Memory B cell (primary cell): ENCODE measurements at regions not wholly inside any gene's neighbourhood (a gene's known extent, or its start where the extent isn't known, plus 50 kb on each side); places are given as distances from the start of the nearest gene placed in this dataset.

ENCODE experiments used
- ATAC-seq: fragments of 150-1000 bp; cut with Tn5 transposase; 2 replicates; pipeline ENCODE4 v1.10.0; 2021; ENCODE audit warnings: low read depth, mild to moderate bottlenecking, moderate library complexity
- DNase-seq, 2 donors: peaks; one replicate each; pipeline ENCODE4 v3.0.0; 2022; ENCODE audit warnings: low spot score in 2 of 2
- H3K27ac Mint-ChIP-seq: one replicate; pipeline ENCODE4 v1.8.0; 2022; ENCODE audit warnings: mild to moderate bottlenecking, moderate library complexity, mixed read lengths
- H3K27me3 Mint-ChIP-seq: one replicate; pipeline ENCODE4 v1.8.0; 2022; ENCODE audit warnings: mixed read lengths
- H3K36me3 Mint-ChIP-seq: one replicate; pipeline ENCODE4 v1.8.0; 2022; ENCODE audit warnings: mild to moderate bottlenecking, mixed read lengths
- H3K4me1 Mint-ChIP-seq: one replicate; pipeline ENCODE4 v1.8.0; 2022; ENCODE audit warnings: mixed read lengths
- H3K4me3 Mint-ChIP-seq: one replicate; pipeline ENCODE4 v1.8.0; 2022; ENCODE audit warnings: mild to moderate bottlenecking, moderate library complexity, mixed read lengths
- H3K9me3 Mint-ChIP-seq: one replicate; pipeline ENCODE4 v1.8.0; 2022; ENCODE audit warnings: mixed read lengths

- H3K27ac Mint-ChIP-seq = no peak overlapping the region
- no peak for DNase-seq
- no peaks in the 10 kb centered on the region for H3K36me3 Mint-ChIP-seq
- no peak for ATAC-seq
- H3K27me3 Mint-ChIP-seq = no peaks in the 10 kb centered on the region
- no peak overlapping the region for H3K4me3 Mint-ChIP-seq
- H3K4me1 Mint-ChIP-seq = no peaks in the 10 kb centered on the region
- no peaks in the 10 kb centered on the region for H3K9me3 Mint-ChIP-seq
Measured at GRCh38 chr5:125766706-125767105, 656.5 kb upstream of the GRAMD2B start.

DNA sequence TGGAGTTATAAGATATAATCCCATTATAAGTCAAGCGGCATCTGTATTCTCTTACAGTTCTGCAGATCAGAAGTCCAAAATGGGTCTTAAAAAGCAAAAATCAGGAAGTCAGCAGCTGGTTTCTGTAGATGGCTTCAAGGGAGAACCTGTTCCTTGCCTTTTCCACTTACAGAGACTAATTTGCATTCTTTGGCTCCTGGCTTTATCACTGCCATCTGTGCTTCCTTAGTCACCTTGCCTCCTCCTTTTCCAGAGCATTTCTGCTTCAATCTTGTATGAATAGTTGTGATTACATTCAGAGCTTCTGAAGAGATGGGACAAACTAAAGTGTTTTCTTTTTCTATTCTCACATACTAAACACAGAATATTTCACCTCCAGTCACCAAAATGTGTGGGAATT, 647.3 kb upstream of the GRAMD2B start:
- Mint-ChIP-seq H3K36me3 (no peaks in the 10 kb centered on the region), H3K27me3 (peaks cover 2% of the 10 kb centered on the region)

DNA sequence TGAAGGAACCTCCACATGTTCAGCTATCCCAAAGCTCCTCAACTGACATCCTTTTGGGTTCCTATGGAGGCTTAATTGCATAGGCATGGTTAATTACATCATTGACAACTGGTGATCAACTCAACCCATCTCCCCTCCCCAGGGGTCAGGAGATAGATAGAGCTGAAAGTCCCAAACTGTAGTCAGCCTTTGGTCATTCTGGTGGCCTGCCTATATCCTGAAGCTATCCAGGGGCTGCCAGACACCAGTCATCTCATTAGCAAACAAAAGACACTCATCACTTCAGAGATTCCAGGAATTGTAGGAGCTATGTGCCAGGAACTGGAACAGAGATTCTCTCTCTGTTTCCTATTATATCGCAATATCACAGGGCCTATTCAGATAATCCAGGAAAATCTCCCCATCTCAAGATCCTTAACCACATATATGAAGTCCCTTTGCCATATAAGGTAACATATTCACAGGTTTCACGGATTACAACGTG, 646.5 kb upstream of the GRAMD2B start:
- no peak overlapping the region for H3K4me3 Mint-ChIP-seq

More for the DNA sequence above, 647.3 kb upstream of the GRAMD2B start:
- DNase-seq = no peak
- Mint-ChIP-seq H3K27ac (no peak overlapping the region), H3K4me1 (no peaks in the 10 kb centered on the region), H3K4me3 (no peak overlapping the region), H3K9me3 (no peaks in the 10 kb centered on the region)
- no peak for ATAC-seq

GRCh38 chr5:125778791-125779190, 644.4 kb upstream of the GRAMD2B start:
- H3K9me3 Mint-ChIP-seq = no peaks in the 10 kb centered on the region
- ATAC-seq = no peak
- DNase-seq = no peak
- no peaks in the 10 kb centered on the region for H3K4me1 Mint-ChIP-seq
- no peak overlapping the region for H3K4me3 Mint-ChIP-seq
- no peaks in the 10 kb centered on the region for H3K27me3 Mint-ChIP-seq
- H3K27ac Mint-ChIP-seq = no peak overlapping the region
- H3K36me3 Mint-ChIP-seq = no peaks in the 10 kb centered on the region

More for the DNA sequence above, 646.5 kb upstream of the GRAMD2B start:
- H3K4me1 Mint-ChIP-seq = no peaks in the 10 kb centered on the region
- peaks cover 2% of the 10 kb centered on the region for H3K27me3 Mint-ChIP-seq
- DNase-seq (no peak), ATAC-seq (no peak)
- H3K27ac Mint-ChIP-seq = no peak overlapping the region
- H3K9me3 Mint-ChIP-seq = no peaks in the 10 kb centered on the region
- H3K36me3 Mint-ChIP-seq = no peaks in the 10 kb centered on the region

DNA sequence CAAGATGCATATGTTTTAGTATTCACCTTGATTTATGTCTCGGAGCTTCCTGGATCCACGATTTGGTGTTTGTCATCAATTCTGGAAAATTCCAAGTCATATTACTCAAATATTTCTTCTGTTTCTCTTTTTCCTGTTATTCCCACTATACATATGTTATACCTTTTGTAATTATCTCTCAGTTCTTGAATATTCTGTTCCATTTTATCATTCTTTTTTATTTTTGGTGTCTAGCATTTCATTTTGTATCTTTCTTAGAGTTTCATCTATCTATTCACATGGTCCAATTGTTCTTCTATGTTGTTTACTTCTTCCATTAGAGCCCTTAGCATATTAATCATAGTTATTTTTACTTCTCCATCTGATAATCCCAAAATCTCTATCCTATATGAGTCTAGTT, 637.8 kb upstream of the GRAMD2B start:
- no peak for ATAC-seq
- Mint-ChIP-seq H3K4me3 (no peak overlapping the region), H3K36me3 (no peaks in the 10 kb centered on the region), H3K9me3 (no peaks in the 10 kb centered on the region), H3K27me3 (no peaks in the 10 kb centered on the region), H3K4me1 (no peaks in the 10 kb centered on the region), H3K27ac (no peak overlapping the region)
- DNase-seq = no peak

DNA sequence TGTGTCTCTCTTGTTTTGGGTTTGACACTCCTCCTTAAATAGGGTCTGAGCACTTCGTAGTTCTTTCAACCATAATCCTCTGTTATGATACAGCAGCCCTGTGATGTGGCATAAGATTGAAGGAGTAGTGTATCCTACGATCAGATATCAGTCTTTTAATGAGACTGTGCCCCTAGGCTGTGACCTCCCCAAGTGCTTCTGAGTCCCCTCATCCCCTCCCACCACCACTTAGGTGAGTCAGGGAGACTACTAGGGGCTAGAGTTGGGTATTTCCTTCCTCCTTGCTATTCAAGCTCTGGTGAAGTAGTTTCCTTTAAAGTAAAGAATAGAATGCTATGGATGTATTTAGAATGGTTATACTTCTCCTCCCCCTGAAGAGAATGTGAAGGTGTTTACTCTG, 637.2 kb upstream of the GRAMD2B start:
- no peak overlapping the region for H3K27ac Mint-ChIP-seq

DNA sequence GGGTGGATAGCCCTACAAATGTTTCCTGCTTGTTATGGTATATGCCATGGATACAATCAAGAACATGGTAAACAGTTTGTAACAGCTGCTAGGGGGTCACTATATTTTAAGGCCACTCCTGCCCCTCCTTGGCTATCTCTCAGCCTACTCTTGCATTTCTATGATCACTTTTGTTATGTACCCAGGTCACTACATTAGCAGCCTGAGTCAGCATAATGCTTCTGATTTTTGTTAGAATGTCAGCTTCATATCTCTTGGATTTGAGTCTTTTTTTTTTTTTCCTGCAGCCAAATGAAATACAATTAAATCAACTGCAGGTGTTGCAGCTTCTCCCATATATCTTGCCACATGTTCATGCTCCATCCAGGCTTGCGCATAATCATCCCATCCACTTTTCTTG, 629.7 kb upstream of the GRAMD2B start:
- no peak overlapping the region for H3K4me3 Mint-ChIP-seq
- ATAC-seq = no peak
- H3K27ac Mint-ChIP-seq = no peak overlapping the region
- H3K9me3 Mint-ChIP-seq = peaks cover 1% of the 10 kb centered on the region
- H3K36me3 Mint-ChIP-seq = no peaks in the 10 kb centered on the region
- H3K27me3 Mint-ChIP-seq = no peaks in the 10 kb centered on the region
- DNase-seq = no peak
- no peaks in the 10 kb centered on the region for H3K4me1 Mint-ChIP-seq

More for the DNA sequence above, 637.2 kb upstream of the GRAMD2B start:
- ATAC-seq (no peak), DNase-seq (no peak)
- H3K4me3 Mint-ChIP-seq = no peak overlapping the region
- no peaks in the 10 kb centered on the region for H3K9me3 Mint-ChIP-seq
- no peaks in the 10 kb centered on the region for H3K36me3 Mint-ChIP-seq
- no peaks in the 10 kb centered on the region for H3K4me1 Mint-ChIP-seq
- no peaks in the 10 kb centered on the region for H3K27me3 Mint-ChIP-seq

DNA sequence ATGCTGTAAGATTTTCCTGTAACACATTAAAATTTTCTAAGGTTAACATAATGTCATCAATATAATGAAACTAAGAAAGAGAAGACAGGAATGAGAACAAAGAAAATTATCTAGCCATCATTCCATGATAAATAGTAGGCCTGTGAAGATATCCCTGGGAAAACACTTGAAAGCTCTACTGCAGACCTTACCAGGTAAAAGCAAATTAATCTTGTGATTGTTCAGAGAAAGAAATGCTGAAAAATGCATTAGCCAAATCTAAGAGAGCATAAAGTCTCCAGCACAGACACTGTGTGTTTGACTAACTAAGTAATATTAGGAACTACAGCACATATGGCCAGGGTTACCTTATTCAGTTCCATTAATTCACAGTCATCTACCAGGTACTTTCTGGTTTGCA, 628.3 kb upstream of the GRAMD2B start:
- peaks cover 1% of the 10 kb centered on the region for H3K27me3 Mint-ChIP-seq
- H3K4me3 Mint-ChIP-seq = no peak overlapping the region
- ATAC-seq = no peak
- H3K9me3 Mint-ChIP-seq = peaks cover 1% of the 10 kb centered on the region
- H3K27ac Mint-ChIP-seq = no peak overlapping the region
- no peaks in the 10 kb centered on the region for H3K4me1 Mint-ChIP-seq
- no peaks in the 10 kb centered on the region for H3K36me3 Mint-ChIP-seq
- DNase-seq = no peak

DNA sequence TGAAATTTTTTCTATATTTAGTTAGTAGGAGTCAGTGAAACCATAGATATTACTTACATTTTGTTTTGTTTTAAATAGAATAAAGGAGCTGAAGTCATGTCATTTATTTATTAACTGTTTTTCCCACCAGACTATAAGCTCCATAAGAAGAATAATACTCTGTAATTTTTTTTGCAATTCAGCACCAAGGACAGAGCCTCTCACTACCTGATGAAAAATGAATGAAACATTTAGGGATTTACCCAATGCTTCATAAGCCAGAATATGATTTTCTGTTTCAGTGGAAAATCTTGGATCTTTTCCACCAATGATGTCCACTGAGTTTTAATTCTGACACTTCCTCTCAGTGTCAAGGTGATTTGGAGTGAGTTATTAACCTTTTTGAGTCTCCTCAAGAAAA, 624.9 kb upstream of the GRAMD2B start:
- peak in 1 of 2 donors; percentile 3 for DNase-seq

GRCh38 chr5:125812651-125813050, 610.6 kb upstream of the GRAMD2B start:
- DNase-seq (no peak), ATAC-seq (no peak)
- Mint-ChIP-seq H3K27ac (no peak overlapping the region), H3K4me3 (no peak overlapping the region), H3K9me3 (no peaks in the 10 kb centered on the region), H3K4me1 (no peaks in the 10 kb centered on the region), H3K36me3 (no peaks in the 10 kb centered on the region), H3K27me3 (no peaks in the 10 kb centered on the region)

More for the DNA sequence above, 624.9 kb upstream of the GRAMD2B start:
- H3K9me3 Mint-ChIP-seq = peaks cover 1% of the 10 kb centered on the region
- ATAC-seq = no peak
- H3K27ac Mint-ChIP-seq = no peak overlapping the region
- H3K4me3 Mint-ChIP-seq = no peak overlapping the region
- peaks cover 1% of the 10 kb centered on the region for H3K27me3 Mint-ChIP-seq
- no peaks in the 10 kb centered on the region for H3K36me3 Mint-ChIP-seq
- H3K4me1 Mint-ChIP-seq = no peaks in the 10 kb centered on the region

DNA sequence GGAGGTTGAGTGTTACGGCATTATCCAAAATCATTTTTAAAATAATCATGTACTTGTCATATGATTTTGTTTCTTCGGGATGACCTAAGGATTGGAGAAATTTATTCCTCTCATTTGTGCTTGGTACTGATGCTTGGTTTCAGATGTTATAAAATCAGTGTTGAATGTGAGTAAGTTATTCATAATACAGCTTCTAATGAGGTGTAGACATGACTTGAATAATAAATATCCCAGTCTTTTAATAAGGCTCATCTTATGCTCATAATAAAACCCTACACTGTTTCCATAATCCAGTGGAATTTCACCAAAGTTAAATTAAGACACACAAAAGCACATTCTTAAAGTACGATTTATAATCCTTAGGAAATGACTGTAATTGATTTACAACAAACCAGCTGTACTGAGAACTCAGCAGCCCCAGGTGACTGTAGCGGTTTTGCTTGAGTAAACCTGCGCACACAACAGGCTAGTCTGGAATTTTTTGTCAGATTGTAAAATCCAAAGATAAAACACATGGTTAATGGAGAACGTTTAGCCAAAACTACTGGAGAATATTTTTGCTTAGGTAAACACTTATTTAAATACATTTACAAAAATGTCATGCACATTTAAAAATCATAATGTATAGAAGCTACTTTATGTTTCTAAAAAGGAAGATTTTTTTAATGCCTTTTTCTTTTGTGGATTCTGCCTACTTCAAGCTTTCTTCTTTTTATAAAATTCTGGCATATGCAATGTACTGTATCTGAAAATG, 609.8 kb upstream of the GRAMD2B start:
- H3K36me3 Mint-ChIP-seq = no peaks in the 10 kb centered on the region
- no peaks in the 10 kb centered on the region for H3K4me1 Mint-ChIP-seq
- H3K9me3 Mint-ChIP-seq = no peaks in the 10 kb centered on the region
- no peak for DNase-seq
- no peak overlapping the region for H3K4me3 Mint-ChIP-seq
- no peak for ATAC-seq
- no peak overlapping the region for H3K27ac Mint-ChIP-seq
- no peaks in the 10 kb centered on the region for H3K27me3 Mint-ChIP-seq

- H3K27ac Mint-ChIP-seq = no peak overlapping the region
- H3K36me3 Mint-ChIP-seq = no peaks in the 10 kb centered on the region
- no peaks in the 10 kb centered on the region for H3K27me3 Mint-ChIP-seq
- no peaks in the 10 kb centered on the region for H3K9me3 Mint-ChIP-seq
- H3K4me3 Mint-ChIP-seq = no peak overlapping the region
- ATAC-seq (no peak), DNase-seq (no peak)
- H3K4me1 Mint-ChIP-seq = no peaks in the 10 kb centered on the region
Measured at GRCh38 chr5:125814119-125814518, 609.1 kb upstream of the GRAMD2B start.

DNA sequence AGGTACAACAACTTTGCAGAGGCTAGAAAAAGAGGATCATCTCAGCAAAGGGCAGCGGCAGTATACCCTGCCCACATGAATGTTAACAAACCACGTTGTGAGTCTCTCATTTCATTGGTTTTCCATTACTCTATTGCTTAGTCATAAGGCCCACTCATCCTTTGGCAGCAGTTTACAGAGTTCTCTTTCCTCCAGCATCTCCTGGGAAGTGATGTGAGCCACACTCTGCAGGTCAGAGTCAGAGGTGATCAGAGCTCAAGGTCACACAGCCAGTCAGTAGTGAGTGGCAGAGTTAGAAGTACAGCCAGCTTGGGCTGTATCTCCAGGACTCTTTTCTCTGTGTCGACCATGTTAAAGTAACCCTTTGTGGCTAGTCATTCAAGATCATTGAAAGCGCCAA, 599.6 kb upstream of the GRAMD2B start:
- no peak for ATAC-seq
- Mint-ChIP-seq H3K9me3 (peaks cover 2% of the 10 kb centered on the region), H3K4me1 (no peaks in the 10 kb centered on the region), H3K27ac (no peak overlapping the region), H3K27me3 (no peaks in the 10 kb centered on the region), H3K4me3 (no peak overlapping the region), H3K36me3 (no peaks in the 10 kb centered on the region)
- DNase-seq = no peak

DNA sequence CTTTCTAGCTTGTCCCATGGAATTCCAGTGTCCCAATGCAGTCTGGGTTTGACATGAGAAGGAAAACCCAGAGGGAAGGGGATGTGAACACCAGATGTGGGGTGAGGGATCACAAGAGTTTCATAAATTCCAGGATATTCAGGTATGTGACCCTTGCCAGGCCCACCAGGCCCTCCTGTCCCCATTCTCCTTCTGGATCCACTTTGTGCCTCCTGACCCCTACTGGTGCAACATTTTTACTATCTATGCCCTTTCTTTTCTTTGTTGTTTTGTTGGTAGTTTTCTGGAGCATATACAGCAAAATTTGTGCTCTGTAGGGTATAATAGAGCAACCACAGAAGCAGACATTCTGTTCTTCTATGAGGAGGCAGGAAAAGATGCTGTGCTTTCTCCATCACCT, 597.0 kb upstream of the GRAMD2B start:
- no peak overlapping the region for H3K27ac Mint-ChIP-seq
- no peak overlapping the region for H3K4me3 Mint-ChIP-seq
- H3K9me3 Mint-ChIP-seq = peaks cover 2% of the 10 kb centered on the region
- ATAC-seq (no peak), DNase-seq (no peak)
- H3K36me3 Mint-ChIP-seq = no peaks in the 10 kb centered on the region
- no peaks in the 10 kb centered on the region for H3K27me3 Mint-ChIP-seq
- peaks cover 3% of the 10 kb centered on the region for H3K4me1 Mint-ChIP-seq

DNA sequence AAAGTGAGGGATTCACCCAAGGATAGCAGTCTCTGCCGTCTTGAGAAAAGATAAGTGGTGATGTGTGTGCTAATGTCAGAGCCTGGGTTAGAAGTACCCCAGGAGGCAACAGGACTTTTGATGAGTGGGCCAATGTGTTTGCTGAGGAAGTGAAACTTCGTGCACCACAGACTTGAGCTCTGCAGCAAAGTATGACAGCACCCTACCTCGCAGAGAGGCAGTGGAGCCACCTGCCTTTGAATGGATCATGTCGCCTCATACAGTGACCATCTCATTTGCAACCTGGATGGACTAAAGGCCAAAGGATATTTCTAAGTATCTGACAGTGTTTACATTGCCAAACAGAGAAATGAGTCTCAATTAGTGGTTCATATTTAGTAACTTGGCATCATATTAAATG, 593.9 kb upstream of the GRAMD2B start:
- H3K4me3 Mint-ChIP-seq = no peak overlapping the region
- DNase-seq (peak; percentile 16 to 30), ATAC-seq (peak; percentile 99)
- H3K27me3 Mint-ChIP-seq = peaks cover 1% of the 10 kb centered on the region
- peaks cover 3% of the 10 kb centered on the region for H3K4me1 Mint-ChIP-seq
- H3K27ac Mint-ChIP-seq = no peak overlapping the region
- H3K9me3 Mint-ChIP-seq = peaks cover 4% of the 10 kb centered on the region
- no peaks in the 10 kb centered on the region for H3K36me3 Mint-ChIP-seq
